MV-4-11 (cell line): ENCODE measurements at regions not wholly inside any gene's neighbourhood (a gene's known extent, or its start where the extent isn't known, plus 50 kb on each side); places are given as distances from the start of the nearest gene placed in this dataset.

Source experiments
- DNase-seq: peaks from one replicate; lab custom pipeline; 2025; lab: John Stamatoyannopoulos, UW

- DNase-seq: no peak
Observed at GRCh38 chr11:16685914-16686313, 52.5 kb upstream of the C11orf58 start.

DNA sequence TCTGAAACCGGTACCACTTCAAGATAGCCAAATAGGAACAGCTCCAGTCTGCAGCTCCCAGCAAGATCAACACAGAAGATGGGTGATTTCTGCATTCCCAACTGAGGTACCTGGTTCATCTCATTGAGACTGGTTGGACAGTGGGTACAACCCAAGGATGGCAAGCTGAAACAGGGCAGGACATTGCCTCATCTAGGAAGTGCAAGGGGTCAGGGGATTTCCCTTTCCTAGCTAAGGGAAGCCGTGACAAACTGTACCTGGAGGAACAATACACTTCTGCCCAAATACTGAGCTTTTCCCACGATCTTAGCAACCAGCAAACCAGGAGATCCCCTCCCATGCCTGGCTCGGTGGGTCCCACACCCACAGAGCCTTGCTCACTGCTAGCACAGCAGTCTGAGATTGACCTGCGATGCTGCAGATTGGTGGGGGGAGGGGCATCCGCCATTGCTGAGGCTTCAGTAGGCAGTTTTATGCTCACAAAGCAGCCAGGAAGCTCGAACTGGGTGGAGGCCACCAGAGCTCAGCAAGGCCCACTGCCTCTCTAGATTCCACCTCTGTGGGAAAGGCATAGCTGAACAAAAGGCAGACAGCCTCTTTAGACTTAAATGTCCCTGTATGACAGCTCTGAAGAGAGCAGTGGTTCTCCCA lies 59.9 kb upstream of the C11orf58 start:
- DNase-seq: no peak

DNA sequence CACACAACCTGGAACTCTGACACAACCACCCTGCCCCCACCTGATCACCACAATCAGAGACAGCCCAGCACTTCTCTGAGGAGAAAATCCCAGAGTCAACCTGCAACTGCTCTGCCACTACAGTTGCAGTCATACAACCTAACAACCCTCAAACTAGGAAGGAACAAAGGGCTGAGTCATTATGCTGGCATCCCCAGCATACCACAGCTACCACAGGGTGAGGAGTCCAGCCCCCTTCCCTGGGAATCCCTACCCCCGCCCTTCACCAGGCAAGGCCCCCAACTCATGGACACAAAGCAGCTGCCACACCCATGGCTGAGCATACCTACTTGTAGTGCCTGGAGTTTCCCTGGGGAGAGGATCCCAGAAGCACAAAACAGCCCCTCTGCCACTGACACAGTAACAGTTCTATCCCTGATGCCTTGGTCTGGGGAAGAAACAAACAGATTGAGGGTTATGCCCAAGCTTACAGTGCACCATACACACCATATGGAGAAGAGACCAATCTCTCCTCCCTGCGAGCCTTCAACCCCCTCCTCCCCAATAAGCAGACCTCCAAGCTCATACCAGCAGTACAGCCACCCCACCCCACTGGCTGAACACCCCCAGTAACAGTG lies 68.5 kb upstream of the C11orf58 start:
- peak; percentile 18 for DNase-seq

DNA sequence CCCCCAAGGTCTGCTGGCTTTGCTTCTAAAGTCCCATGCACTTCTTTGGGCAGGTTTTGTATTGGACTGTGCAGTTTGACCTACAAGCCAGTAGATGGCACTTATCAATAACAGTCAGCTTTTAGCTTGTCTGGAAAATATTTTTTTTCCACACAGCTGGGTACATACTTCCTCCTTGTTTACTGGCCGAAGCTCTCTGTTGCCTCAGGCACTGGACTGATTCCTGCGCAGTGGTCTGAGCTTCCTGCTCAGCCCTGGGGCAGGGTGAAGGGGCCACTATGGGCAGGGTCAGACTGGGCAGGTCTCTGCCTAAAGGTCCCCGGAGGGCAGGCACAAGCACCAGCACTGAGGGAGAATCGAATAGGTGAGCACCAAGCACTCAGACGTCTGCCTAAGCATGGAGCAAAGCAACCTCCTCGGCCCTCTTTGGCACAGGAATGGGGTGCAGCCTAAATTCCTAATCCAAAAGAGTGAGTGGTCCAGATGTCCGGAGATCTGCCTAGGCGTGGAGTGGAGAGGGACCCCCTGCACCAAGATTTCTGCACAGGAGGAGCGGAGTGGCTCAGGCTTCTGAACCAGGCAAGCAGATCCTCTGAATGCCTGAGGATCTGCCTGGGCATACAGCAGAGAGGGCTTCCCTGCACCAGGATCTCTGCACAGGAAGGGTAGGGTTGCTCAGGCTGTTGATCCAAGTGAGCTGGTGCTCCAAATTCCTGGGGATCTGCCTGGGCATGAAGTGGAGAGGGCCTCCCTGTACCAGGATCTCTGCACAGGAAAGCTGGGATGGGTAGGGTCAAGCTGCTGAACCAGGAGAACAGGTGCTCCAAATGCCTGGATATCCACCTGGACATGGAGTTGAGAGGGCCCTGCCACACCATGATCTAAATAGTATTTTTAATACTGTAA lies 105.9 kb upstream of the C11orf58 start:
- DNase-seq: peak; percentile 82

DNA sequence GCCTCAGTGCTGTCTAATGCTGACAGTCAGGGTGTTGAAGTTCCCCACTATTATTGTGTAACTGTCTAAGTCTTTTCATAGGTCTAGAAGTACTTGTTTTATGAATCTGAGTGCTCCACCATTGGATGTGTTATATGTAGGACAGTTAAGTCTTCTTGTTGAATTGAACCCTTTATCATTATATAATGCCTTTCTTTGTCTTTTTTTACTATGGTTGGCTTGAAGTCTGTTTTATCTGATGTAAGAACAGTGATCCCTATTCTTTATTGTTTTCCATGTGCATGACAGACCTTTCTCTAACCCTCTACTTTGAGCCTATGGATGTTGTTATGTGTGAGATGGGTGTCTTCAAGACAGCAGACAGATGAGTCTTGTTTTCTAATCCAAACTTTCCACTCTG lies 107.8 kb upstream of the C11orf58 start:
- DNase-seq: peak; percentile 47

GRCh38 chr11:16618431-16618830 lies 120.0 kb upstream of the C11orf58 start:
- DNase-seq: no peak

- no peak for DNase-seq
Observed at GRCh38 chr11:16615480-16615879, 123.0 kb upstream of the C11orf58 start.

DNA sequence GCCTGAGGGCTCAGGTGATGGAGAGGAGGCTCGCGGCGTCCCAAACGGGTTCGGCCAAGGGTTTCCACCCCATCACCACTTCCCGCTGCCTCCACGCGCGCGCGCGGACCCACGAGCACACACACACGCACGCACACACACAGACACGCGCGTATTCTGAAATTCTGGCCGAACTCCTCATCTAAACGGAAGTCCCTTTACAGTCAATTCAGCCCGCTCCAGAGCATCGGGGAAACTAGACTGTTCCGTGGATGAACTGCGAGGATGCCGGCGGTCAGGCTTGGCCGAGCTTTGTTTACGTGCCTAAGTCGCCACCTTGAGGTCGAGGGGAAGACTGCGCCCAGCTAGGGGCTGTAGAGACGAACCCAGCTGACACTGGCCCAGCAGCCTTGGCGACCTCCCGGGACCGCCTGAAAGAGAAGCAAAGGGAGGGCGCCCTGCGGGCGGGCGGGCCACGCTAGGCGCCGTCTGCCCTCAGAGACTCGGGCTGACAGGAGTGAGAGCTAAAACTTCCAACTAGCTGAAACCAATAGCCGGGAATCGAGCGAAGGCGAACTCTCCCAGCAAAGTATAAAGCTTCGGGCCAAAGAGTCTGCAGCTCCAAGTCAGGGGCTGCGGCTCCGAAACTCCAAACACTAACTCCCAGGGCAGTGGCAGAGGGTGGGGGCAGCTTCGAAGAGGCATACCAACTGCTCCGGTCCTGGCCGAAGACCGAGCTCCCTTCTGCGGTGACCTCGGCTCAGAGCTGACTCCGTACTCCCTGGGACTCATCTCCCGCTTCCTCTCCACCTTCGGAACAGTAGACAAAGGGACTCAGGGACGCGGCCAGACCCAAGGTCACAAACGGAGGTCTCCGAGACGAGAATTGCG lies 124.7 kb upstream of the C11orf58 start:
- DNase-seq: peak; percentile 68

DNA sequence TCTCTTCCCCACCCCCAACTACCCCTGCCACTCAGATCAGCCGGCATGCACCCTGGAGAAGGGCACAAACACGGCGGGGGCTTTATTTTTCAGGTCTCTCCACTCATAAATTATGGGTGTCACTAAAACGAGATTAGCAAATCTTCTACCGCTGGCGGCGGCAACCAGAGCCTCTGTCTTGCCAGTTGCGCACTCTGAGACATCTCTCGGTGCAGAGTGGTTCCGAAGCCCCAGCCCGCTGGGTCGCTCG lies 125.3 kb upstream of the C11orf58 start:
- no peak for DNase-seq

DNA sequence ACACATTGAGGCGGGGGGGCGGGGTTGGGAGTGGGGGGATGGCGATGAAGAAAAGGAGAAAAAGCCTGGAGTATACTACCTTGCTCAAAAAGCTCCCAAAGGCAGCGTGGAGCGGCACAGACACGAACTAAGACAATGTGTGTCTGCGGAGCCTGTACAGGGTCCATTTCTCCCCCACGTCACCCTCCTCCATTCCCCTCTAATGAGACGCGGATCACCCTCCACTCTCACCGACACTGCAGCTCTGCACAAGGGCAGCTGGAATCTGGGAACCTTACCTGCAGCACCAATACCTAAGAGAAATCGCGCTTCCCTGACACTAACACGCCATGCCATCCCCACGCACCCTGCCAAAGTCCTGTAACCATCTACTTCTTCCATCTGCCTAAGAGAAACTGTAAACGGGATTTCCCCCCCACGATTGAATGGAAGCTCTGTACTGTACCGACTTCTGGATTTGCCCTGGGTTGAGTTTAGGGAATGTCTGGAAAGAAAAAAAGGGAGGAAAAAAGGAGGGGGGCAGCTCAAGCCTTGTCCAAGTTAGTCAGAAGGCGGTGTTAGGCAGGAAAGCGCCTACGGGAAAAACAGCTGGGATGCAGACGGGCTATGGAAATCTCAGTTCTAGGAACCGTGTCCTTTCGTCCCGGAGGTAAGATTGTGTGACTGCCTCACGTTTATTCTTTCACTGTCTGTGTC lies 125.7 kb upstream of the C11orf58 start:
- DNase-seq: no peak

DNA sequence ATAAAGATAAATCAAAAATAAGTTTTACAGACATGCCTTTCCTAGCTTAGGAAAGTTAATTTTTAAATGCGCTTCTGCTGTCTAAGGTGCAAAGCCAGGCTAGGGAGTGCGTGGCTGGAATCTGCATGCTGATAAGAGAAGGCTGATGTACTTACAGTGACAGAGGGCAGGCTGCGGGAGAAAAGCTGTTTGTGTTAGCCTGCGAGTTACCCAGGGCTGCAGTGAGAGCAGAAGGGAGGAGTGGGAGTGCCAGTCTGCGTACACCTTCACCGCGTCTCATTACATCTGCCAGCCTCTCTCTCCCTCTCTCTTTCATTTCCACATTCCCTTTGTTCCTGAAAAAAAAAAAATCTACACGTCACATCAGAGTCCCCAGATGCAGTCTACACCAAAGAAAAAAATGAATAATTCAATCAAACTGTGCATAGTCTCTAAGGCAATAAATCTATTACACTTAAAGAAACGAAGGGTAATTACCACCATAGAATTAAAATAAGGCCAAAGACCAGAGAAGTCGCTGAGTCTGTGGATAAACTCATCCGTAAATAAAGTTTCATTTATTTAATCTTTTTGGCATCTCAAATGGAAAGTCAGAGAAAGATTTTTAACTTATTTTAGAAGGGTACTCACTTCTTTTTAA lies 126.4 kb upstream of the C11orf58 start:
- no peak for DNase-seq

DNA sequence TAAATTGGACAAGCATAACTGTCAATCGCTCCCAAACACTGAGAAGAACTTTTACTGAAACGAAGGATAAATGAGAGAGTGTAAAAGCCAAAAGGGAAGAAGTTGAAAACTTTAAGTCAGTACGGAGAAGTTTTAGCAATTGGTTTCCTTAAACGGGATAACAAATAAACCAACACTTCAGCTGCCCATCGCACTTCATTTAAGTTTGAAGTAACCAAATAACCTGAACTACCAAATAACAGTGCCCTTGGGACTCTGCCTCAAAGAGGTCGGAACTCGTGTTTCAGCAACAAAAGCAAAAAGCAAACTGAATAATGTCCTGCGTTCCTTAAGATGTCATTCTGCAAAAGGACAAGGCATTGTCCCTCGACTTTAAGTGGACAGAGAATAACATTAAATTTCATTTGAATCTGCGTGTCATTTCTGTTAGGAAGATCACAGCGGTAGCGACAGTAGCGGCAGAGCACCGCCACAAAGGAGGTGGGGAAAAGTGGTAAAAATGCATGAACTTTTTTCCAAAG lies 127.0 kb upstream of the C11orf58 start:
- no peak for DNase-seq

- no peak for DNase-seq
Observed at GRCh38 chr11:16610738-16611388, 127.6 kb upstream of the C11orf58 start.

DNA sequence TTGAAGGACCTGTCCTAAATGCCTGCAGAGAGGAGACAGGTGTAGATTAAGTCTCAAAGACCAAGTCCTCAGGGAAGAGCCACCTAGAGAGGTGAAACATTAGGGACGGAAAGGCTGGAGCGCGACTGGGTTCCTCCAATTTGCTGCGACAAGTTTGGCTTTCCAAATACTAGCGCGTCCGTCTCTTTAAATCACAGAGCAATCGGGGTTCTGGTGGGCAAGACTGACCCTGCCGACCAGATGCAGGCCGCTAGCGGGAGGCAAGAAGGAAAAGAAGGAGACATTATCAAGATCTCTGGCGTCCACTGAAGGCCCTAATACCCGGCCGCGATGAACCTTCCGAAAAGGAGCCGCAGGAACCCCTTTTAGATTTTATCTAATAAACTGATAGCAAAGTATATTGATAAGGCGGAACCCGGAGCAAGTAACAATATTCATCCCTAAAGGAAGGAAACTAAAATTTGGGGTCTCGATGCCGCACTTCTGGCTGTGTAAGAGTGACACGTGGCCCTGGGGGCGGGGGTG lies 128.2 kb upstream of the C11orf58 start:
- DNase-seq: no peak

DNA sequence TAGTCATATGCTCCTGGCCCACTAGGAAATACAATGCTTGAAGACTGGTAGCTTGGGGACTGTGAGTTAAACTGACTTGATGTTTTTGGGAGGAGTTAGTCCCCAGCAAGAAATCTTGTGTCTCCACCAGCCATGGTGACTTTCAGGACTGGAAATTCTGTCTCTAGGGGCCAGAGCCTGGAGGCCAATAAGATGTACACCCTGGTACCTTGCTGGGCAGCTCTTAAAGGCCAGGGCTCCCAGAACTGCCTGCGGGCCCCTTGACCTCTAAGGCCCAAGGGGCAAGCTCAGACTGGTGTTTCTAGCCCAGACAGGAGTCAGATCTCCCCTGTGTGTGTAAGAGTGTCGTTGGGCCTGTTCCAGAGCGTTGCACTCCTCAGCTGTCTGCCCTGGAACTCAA lies 128.7 kb upstream of the C11orf58 start:
- DNase-seq: no peak

- DNase-seq: no peak
Observed at GRCh38 chr11:16607675-16608644, 130.5 kb upstream of the C11orf58 start.

- DNase-seq: no peak
Observed at GRCh38 chr11:16606784-16607674, 131.4 kb upstream of the C11orf58 start.
